Middle frontal gyrus (tissue), 1 donor: ENCODE measurements at regions not wholly inside any gene's neighbourhood (a gene's known extent, or its start where the extent isn't known, plus 50 kb on each side); places are given as distances from the start of the nearest gene placed in this dataset.
"Not testable (repeated sequence)": the region's sequence is repeated elsewhere in the genome, so short reads cannot be mapped to it uniquely, and the experiment has no call there.

ENCODE experiments used
- DNase-seq: peaks from one replicate; pipeline ENCODE4 v3.0.0-alpha.2; 2015; ENCODE audit warnings: low spot score; ENCODE audit errors: extremely low spot score

DNA sequence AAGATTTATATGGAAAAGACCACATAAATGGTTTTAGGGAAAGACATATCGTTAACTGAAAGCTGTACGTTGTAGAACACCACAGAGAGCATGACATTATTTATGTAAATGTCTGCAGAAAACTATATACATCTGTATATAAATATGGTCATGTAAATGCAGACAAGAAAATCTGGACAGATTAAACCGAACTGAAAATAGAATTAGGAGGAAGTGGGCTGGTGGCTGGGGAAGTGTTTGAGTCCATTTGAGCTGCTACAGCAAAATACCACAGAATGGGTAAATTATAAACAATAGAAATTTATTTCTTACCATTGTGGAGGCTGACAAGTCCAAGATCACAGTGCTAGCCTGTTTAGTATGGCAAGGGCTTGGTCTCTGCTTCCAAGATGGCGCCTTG, 56.3 kb upstream of the USP6NL start:
- no peak for DNase-seq

DNA sequence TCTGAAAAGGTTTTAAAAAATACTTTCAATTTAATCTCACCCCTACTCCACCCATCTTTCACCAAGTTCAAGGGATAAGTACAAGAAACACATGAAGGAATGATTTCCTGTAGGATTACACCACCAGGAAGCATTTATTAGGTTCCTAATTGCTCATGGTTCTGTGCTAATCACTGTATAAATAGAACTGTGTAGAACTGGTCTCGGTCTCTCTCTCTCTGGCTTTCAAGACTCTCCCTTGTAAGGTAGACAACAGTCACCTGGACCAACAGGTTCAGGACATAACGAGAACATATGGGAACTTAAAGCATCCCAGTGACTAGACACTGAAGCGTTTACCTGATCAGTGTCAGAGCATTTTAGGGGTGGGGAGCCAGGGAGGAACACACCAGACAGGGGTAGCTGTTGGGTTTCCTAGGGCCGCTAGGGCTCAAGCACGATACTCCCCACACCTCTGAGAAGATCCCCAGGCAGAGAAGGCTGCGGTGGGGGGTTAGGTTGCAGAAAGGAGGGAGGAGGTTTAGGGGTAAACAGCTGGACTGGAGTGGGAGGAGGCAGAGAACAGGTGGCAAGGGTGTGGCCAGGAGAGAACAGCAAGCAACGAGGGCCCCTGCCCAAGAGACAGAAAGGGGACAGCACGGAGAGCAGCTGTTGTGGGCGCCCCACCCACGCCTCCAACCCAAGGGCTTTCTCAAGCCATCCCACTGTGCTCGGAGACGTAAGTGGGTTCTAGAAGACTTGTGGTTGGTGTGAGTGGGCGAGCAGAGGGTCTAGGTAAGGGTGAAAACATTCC, 52.5 kb upstream of the USP6NL start:
- DNase-seq: no peak

DNA sequence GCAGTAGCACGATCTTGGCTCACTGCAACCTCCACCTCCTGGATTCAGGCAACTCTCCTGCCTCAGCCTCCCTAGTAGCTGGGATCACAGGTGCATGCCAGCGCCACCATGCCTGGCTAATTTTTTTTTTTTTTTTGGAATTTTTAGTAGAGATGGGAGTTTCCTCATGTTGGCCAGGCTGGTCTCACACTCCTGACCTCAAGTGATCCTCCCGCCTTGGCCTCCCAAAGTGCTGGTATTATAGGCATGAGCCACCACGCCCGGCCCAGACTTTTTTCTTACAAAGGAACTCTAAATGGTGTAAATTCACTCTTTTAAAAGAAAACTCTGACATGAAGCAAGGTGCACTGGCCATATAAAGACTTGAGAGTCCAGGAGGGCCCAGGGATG, 51.7 kb upstream of the USP6NL start:
- not testable (repeated sequence) for DNase-seq

DNA sequence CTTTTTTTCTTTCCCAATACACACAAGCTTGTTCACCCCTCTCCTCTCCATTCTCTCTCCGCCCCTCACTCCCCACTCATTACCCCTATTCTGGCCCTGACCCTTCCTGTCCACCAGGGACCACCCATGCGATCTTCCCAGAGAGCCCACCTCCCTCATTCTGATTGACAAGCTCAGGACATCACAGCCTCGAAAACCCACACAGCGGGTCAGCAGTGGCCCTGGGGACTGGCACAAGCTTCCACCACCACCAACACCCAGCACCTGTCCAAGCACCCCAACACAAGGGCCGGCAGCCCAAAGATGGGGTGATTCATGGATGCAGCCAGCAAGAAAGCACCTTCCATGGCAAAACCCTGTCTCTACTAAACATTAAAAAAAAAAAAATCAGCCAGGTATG, 50.0 kb upstream of the USP6NL start:
- no peak for DNase-seq
